ENCODE measurements at regions not wholly inside any gene's neighbourhood (a gene's known extent, or its start where the extent isn't known, plus 50 kb on each side); places are given as distances from the start of the nearest gene placed in this dataset.

DNA sequence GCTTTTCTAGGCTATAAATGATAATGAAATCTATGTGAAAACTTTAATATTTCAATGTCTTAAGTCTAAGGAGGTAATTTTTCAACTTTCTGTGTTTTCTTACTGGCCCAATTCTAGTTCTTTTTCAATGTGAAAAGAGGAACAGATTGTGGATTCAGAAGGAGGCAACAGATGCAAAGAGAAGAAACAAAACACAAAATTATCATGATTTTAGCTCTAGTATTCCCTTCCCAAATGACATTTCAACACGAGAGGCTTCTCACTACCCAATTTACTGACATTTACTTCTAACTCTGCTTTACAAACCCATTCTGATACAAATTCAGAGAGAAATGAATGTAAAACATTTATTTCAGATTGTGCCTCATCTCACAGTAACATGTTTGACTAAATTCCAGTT, 169.4 kb downstream of the WT1 start:
- TF ChIP-seq FOS (IDR thresholded peaks at IDR 0.05; ENCODE audit: low read depth, low read length) = no peak
- TF ChIP-seq MXI1 (IDR thresholded peaks at IDR 0.05; ENCODE audit: borderline replicate concordance, low read depth, low read length) = no peak
- no peak for TF ChIP-seq RCOR1 (IDR thresholded peaks at IDR 0.05; ENCODE audit: insufficient replicate concordance, low read length)
- TF ChIP-seq, protein P1, sequence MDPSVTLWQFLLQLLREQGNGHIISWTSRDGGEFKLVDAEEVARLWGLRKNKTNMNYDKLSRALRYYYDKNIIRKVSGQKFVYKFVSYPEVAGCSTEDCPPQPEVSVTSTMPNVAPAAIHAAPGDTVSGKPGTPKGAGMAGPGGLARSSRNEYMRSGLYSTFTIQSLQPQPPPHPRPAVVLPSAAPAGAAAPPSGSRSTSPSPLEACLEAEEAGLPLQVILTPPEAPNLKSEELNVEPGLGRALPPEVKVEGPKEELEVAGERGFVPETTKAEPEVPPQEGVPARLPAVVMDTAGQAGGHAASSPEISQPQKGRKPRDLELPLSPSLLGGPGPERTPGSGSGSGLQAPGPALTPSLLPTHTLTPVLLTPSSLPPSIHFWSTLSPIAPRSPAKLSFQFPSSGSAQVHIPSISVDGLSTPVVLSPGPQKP (IDR thresholded peaks at IDR 0.05; ENCODE audit: borderline replicate concordance, low read depth, low read length) = no peak
- TF ChIP-seq POLR2A (IDR thresholded peaks at IDR 0.05; ENCODE audit: low read depth, low read length) = no peak
- no peak for TF ChIP-seq RAD21 (IDR thresholded peaks at IDR 0.05; ENCODE audit: low read length)
- no peak for TF ChIP-seq NFE2L2 (IDR thresholded peaks at IDR 0.05; ENCODE audit: low read depth, low read length)
- TF ChIP-seq BHLHE40 (IDR thresholded peaks at IDR 0.05; ENCODE audit: low read depth, low read length) = no peak
- TF ChIP-seq, protein P2, sequence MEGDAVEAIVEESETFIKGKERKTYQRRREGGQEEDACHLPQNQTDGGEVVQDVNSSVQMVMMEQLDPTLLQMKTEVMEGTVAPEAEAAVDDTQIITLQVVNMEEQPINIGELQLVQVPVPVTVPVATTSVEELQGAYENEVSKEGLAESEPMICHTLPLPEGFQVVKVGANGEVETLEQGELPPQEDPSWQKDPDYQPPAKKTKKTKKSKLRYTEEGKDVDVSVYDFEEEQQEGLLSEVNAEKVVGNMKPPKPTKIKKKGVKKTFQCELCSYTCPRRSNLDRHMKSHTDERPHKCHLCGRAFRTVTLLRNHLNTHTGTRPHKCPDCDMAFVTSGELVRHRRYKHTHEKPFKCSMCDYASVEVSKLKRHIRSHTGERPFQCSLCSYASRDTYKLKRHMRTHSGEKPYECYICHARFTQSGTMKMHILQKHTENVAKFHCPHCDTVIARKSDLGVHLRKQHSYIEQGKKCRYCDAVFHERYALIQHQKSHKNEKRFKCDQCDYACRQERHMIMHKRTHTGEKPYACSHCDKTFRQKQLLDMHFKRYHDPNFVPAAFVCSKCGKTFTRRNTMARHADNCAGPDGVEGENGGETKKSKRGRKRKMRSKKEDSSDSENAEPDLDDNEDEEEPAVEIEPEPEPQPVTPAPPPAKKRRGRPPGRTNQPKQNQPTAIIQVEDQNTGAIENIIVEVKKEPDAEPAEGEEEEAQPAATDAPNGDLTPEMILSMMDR (conservative IDR thresholded peaks at IDR 0.05; ENCODE audit: low read depth, low read length) = no peak
- TF ChIP-seq MAZ (IDR thresholded peaks at IDR 0.05; ENCODE audit: borderline replicate concordance, low read depth, low read length) = no peak
- TF ChIP-seq, protein P3, sequence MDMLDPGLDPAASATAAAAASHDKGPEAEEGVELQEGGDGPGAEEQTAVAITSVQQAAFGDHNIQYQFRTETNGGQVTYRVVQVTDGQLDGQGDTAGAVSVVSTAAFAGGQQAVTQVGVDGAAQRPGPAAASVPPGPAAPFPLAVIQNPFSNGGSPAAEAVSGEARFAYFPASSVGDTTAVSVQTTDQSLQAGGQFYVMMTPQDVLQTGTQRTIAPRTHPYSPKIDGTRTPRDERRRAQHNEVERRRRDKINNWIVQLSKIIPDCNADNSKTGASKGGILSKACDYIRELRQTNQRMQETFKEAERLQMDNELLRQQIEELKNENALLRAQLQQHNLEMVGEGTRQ (IDR thresholded peaks at IDR 0.05; ENCODE audit: low read depth, low read length) = no peak
- no peak for TF ChIP-seq RFX5 (IDR thresholded peaks at IDR 0.05; ENCODE audit: low read depth, low read length)
- TF ChIP-seq CHD1 (IDR thresholded peaks at IDR 0.05; ENCODE audit: low read depth, low read length) = no peak
- no peak for TF ChIP-seq MAFK (IDR thresholded peaks at IDR 0.05; ENCODE audit: low read depth, low read length)
- no peak for TF ChIP-seq CEBPB (IDR thresholded peaks at IDR 0.05; ENCODE audit: low read depth, low read length)
- TF ChIP-seq SMC3 (IDR thresholded peaks at IDR 0.05; ENCODE audit: low read depth, low read length) = no peak
- H3K27me3 ChIP-seq (ENCODE audit: control insufficient read depth, insufficient read depth, low read length) = peaks cover 9% of the 10 kb centered on the region
- intact Hi-C loops (cut with micrococcal nuclease) (no loop called here), dilution Hi-C loops (cut with HindIII; ENCODE audit: low sequenced_read_pairs, unreplicated experiment) (no loop called here), in situ Hi-C loops (cut with MboI; ENCODE audit: low sequenced_read_pairs) (no loop called here)
- no peak overlapping the region for H3K27ac ChIP-seq (ENCODE audit: insufficient read depth, low read length)
- no peaks in the 10 kb centered on the region for H4K20me1 ChIP-seq (ENCODE audit: insufficient read depth, low read length)
- no peak overlapping the region for H3K56ac ChIP-seq (ENCODE audit: extremely low read depth, insufficient read depth, low read length)
- CTCF ChIA-PET = interaction anchor here (0.7 kb wide), 1 partner anchor 1202 kb away, joined by 3 read pairs; no protein-coding TSS in a partner anchor
- no peak overlapping the region for H2AK9ac ChIP-seq (replicated peaks; ENCODE audit: low read depth, low read length, poor library complexity)
- WGBS, 2 experiments (ENCODE audit: extremely low coverage in 2 of 2, insufficient read length in 1 of 2) = no CpG with 5 or more reads among the region's 1 CpG
- no peak overlapping the region for H4K8ac ChIP-seq (ENCODE audit: low read depth in 2 of 2, low read length in 2 of 2)
- ATAC-seq (ENCODE audit: low read depth) (no peak), DNase-seq (no peak)
- H3K14ac ChIP-seq (replicated peaks; ENCODE audit: low read depth, low read length) = no peak overlapping the region
- H3K4me1 ChIP-seq (ENCODE audit: control insufficient read depth, insufficient read depth, low read length) = no peaks in the 10 kb centered on the region
- H2AFZ ChIP-seq (replicated peaks; ENCODE audit: low read length, poor library complexity) = no peak overlapping the region
- no peak overlapping the region for H2AK5ac ChIP-seq (ENCODE audit: low read depth, low read length)
- no peak overlapping the region for H3K4ac ChIP-seq (ENCODE audit: low read depth, low read length)
- BruUV-seq (replicated peaks) = no TSS peak
- H3K79me1 ChIP-seq (ENCODE audit: low read depth in 1 of 2, low read length in 2 of 2) = no peaks in the 10 kb centered on the region
- H2BK15ac ChIP-seq (ENCODE audit: low read depth, low read length) = no peak overlapping the region
- POLR2A ChIA-PET (ENCODE audit: unreplicated experiment) = no interaction called here
- H3K9ac ChIP-seq (ENCODE audit: low read depth, low read length) = no peak overlapping the region
- H3K18ac ChIP-seq (ENCODE audit: low read depth, low read length) = no peak overlapping the region
- no peak overlapping the region for H2BK5ac ChIP-seq (ENCODE audit: low read depth, low read length, poor library complexity, severe bottlenecking)
- H3K36me3 ChIP-seq (ENCODE audit: control insufficient read depth, insufficient read depth, low read length) = no peaks in the 10 kb centered on the region
- no peak overlapping the region for H3K4me3 ChIP-seq (ENCODE audit: insufficient read depth, low read depth, low read length)
- H3K9me3 ChIP-seq (ENCODE audit: control insufficient read depth, insufficient read depth, low read length) = no peaks in the 10 kb centered on the region; the same call in 1 of the 2 replicates
- H2BK120ac ChIP-seq (ENCODE audit: low read depth, low read length) = no peak overlapping the region
- H2BK20ac ChIP-seq (ENCODE audit: low read depth, low read length) = no peak overlapping the region
- H3K4me2 ChIP-seq (ENCODE audit: low read depth, low read length) = no peak overlapping the region
- H4K5ac ChIP-seq (ENCODE audit: low read depth, low read length) = no peak overlapping the region
- no peak overlapping the region for H4K91ac ChIP-seq (ENCODE audit: insufficient read depth, low read depth, low read length)
- H3K23ac ChIP-seq (ENCODE audit: low read depth, low read length) = no peak overlapping the region
- no peaks in the 10 kb centered on the region for H3K9me1 ChIP-seq (ENCODE audit: insufficient read depth, low read length)

Data from IMR-90 (cell line).